Tibial artery (tissue), 4 donors: ENCODE measurements at regions not wholly inside any gene's neighbourhood (a gene's known extent, or its start where the extent isn't known, plus 50 kb on each side); places are given as distances from the start of the nearest gene placed in this dataset.

ENCODE experiments used
- DNase-seq, 2 donors: peaks; one replicate each; pipeline ENCODE4 v3.0.0-alpha.2; 2019
- H3K27ac ChIP-seq, 2 donors: fragments of 200-600 bp; sonication (generic) in 1 of 2; 1 replicate in 1 of 2; 2 replicates in 1 of 2; pipeline ENCODE4 v1.5.1; 2018 to 2019; ENCODE audit warnings: mild to moderate bottlenecking in 1 of 2
- H3K27me3 ChIP-seq, 2 donors: fragments of 200-600 bp; sonication (generic) in 1 of 2; one replicate each; pipeline versions ENCODE4 v1.5.1 to v1.6.0; 2016 to 2019
- H3K36me3 ChIP-seq, 3 donors: fragments of 200-600 bp; sonication (generic) in 2 of 3; one replicate each; pipeline ENCODE4 v1.5.1; 2016 to 2019; ENCODE audit warnings: mild to moderate bottlenecking in 2 of 3
- H3K4me1 ChIP-seq, 4 donors: fragments of 200-600 bp; sonication (generic) in 2 of 4; 1 replicate in 3 of 4; 2 replicates in 1 of 4; pipeline ENCODE4 v1.5.1; 2016 to 2019
- H3K4me3 ChIP-seq, 2 donors: fragments of 200-600 bp; sonication (generic) in 1 of 2; 1 replicate in 1 of 2; 2 replicates in 1 of 2; pipeline ENCODE4 v1.5.1; 2018 to 2019; ENCODE audit warnings: mild to moderate bottlenecking in 2 of 2
- H3K9me3 ChIP-seq, 3 donors: fragments of 200-600 bp; sonication (generic) in 1 of 3; one replicate each; pipeline ENCODE4 v1.5.1; 2016 to 2019
- intact Hi-C: fragments of 100-400 bp; cut with DNase I; formaldehyde crosslinking; loops from one replicate; pipeline ENCODE4 v1.15.0; 2023; ENCODE audit warnings: low total_unique reads
- TF ChIP-seq, protein P1 (sequence below), 2 experiments: fragments of 200-600 bp in 1 of 2; fragments of 450-650 bp in 1 of 2; IDR thresholded peaks; one replicate each; pipeline ENCODE4 v1.5.1; 2017 to 2019; ENCODE audit warnings: antibody characterized with exemption in 2 of 2, mild to moderate bottlenecking in 1 of 2, moderate library complexity in 1 of 2

DNA sequence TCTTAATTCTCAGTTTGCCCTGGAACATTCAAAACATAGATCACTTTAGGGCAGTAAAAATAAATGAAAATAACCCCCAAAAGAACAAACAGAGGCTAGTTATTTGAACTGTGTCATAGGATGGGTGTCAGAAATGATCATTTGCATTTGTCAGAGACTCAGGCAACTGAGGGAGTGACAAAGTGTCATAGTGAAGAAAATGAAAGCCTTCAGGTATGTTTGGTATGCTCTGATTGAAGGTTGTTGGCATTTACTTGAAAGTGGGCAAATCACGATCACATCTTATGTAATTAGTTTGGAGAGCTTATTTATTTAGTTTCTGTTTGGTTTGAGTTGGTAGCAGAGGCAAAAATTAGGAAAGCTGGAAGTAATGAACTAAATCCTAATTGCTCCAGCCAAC, 880.9 kb downstream of the ANKRD7 start:
- H3K36me3 ChIP-seq: no peaks in the 10 kb centered on the region
- no peak overlapping the region for H3K4me3 ChIP-seq
- TF ChIP-seq, protein P1, sequence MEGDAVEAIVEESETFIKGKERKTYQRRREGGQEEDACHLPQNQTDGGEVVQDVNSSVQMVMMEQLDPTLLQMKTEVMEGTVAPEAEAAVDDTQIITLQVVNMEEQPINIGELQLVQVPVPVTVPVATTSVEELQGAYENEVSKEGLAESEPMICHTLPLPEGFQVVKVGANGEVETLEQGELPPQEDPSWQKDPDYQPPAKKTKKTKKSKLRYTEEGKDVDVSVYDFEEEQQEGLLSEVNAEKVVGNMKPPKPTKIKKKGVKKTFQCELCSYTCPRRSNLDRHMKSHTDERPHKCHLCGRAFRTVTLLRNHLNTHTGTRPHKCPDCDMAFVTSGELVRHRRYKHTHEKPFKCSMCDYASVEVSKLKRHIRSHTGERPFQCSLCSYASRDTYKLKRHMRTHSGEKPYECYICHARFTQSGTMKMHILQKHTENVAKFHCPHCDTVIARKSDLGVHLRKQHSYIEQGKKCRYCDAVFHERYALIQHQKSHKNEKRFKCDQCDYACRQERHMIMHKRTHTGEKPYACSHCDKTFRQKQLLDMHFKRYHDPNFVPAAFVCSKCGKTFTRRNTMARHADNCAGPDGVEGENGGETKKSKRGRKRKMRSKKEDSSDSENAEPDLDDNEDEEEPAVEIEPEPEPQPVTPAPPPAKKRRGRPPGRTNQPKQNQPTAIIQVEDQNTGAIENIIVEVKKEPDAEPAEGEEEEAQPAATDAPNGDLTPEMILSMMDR (IDR thresholded peaks at IDR 0.05): no peak
- H3K4me1 ChIP-seq: no peaks in the 10 kb centered on the region
- intact Hi-C loops: no loop called here
- H3K27me3 ChIP-seq: no peaks in the 10 kb centered on the region
- no peak overlapping the region for H3K27ac ChIP-seq
- peaks cover 0 to 2% (median 0%) of the 10 kb centered on the region in 3 donors for H3K9me3 ChIP-seq
- no peak for DNase-seq

DNA sequence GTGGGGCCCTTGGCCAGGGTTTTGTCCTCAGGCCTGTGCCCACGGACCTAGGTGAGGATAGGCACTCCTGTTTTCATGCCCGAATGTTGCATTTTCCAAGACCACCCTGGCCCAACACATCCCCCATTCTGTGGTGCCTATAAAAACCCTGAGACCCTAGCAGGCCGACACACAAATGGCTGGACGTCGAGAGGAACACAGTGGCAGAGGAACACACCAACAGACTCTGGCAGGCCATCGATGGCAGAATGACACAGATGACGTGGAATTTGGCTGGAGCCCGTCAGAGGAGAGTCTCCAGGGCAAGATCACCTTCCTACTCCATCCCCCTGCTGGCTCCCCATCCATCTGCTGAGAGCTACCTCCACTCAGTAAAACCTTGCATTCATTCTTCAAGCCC, 898.8 kb downstream of the ANKRD7 start:
- H3K27me3 ChIP-seq: no peaks in the 10 kb centered on the region
- H3K4me3 ChIP-seq: no peak overlapping the region
- H3K36me3 ChIP-seq: no peaks in the 10 kb centered on the region
- H3K4me1 ChIP-seq: no peaks in the 10 kb centered on the region
- no peak for DNase-seq
- no peaks in the 10 kb centered on the region for H3K9me3 ChIP-seq
- intact Hi-C loops: no loop called here
- TF ChIP-seq, protein P1 (IDR thresholded peaks at IDR 0.05): no peak
- no peak overlapping the region for H3K27ac ChIP-seq

DNA sequence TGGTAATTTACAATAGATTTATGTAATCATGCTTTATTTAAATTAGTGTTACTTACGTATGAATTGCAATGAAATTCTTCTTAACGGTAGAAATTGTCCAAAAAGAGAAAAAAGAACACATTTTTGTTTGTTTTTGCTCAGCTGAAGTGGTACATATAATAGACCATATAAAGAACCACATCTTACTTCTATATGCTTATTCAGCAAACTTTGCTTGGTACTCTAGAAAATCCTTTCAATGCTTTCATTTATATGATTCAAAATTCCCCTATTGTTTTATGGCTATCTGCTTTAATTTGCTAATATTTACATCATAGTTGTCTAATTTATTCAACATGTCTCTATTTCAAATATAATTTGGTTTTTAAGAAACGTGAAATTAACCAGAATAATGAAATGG, 903.2 kb downstream of the ANKRD7 start:
- Histone ChIP-seq H3K27ac (no peak overlapping the region), H3K4me3 (no peak overlapping the region), H3K4me1 (no peaks in the 10 kb centered on the region), H3K36me3 (no peaks in the 10 kb centered on the region), H3K9me3 (no peaks in the 10 kb centered on the region), H3K27me3 (no peaks in the 10 kb centered on the region)
- intact Hi-C loops: no loop called here
- DNase-seq: no peak
- TF ChIP-seq, protein P1 (IDR thresholded peaks at IDR 0.05): no peak

DNA sequence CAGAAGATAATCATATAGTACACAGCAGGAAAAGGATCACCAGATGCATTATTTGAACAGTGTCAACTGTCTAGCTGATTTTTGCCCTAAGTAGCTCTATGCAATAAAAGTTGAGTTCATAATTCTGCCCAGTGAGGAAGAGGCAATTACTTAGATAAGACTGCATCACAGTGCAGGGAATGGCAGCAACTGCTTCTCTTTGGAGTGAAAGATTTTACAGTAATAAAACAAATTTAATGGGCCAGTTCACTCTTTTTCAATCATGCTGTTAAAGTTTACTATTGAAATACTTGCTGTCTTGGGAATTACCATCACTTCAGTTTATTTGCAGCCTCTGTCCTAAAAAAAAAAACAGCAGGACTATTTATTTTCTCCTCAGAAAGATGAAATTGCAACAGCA, 907.9 kb downstream of the ANKRD7 start:
- DNase-seq: no peak
- Histone ChIP-seq H3K27me3 (no peaks in the 10 kb centered on the region), H3K36me3 (no peaks in the 10 kb centered on the region), H3K27ac (no peak overlapping the region), H3K9me3 (no peaks in the 10 kb centered on the region), H3K4me3 (no peak overlapping the region), H3K4me1 (no peaks in the 10 kb centered on the region)
- intact Hi-C loops: no loop called here
- TF ChIP-seq, protein P1 (IDR thresholded peaks at IDR 0.05): no peak

DNA sequence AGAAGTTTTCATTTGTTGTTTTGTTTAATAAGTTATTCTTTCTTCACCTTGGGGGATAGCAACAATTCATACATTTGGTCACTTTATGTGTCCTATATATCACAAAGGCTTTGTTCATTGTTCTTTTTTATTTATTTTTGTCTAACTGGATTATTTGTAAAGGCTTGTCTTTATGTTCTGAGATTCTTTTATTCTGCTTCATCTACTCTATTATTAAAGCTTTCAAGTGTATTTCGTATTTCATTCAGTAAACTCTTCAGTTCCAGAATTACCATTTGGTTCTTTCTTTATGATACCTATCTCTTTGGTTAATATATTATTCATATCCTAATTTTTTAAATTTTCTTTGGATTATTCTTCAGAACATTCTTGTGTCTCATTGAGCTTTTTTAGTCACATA, 942.9 kb downstream of the ANKRD7 start:
- TF ChIP-seq, protein P1 (IDR thresholded peaks at IDR 0.05): no peak
- Histone ChIP-seq H3K4me3 (no peak overlapping the region), H3K4me1 (no peaks in the 10 kb centered on the region), H3K27ac (no peak overlapping the region), H3K36me3 (no peaks in the 10 kb centered on the region), H3K9me3 (peaks cover 0 to 16% (median 0%) of the 10 kb centered on the region in 3 donors), H3K27me3 (no peaks in the 10 kb centered on the region)
- intact Hi-C loops: no loop called here
- no peak for DNase-seq

DNA sequence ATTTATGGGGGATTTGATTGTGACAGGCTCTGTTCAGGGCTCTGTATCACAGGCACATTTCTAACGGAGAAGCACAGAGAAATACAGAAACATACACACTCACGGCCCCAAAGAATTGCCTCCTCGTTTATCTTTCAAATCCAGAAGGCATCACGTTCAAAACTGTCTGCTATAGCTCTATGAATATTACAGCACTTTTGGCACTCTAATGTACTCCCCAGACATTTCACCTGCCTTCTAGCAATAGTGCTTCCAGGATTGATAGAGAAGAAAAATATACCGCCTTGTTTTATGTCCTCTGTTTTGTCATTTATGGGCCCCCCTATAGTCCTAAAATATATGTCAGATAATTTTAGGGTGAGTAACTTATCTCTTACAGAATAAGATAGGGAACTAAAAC, 947.5 kb downstream of the ANKRD7 start:
- Histone ChIP-seq H3K4me1 (no peaks in the 10 kb centered on the region), H3K9me3 (peaks cover 0 to 16% (median 0%) of the 10 kb centered on the region in 3 donors), H3K36me3 (no peaks in the 10 kb centered on the region), H3K27me3 (no peaks in the 10 kb centered on the region), H3K4me3 (no peak overlapping the region), H3K27ac (no peak overlapping the region)
- TF ChIP-seq, protein P1 (IDR thresholded peaks at IDR 0.05): no peak
- intact Hi-C loops: no loop called here
- DNase-seq: no peak
